ENCODE measurements at regions not wholly inside any gene's neighbourhood (a gene's known extent, or its start where the extent isn't known, plus 50 kb on each side); places are given as distances from the start of the nearest gene placed in this dataset.

GRCh38 chr6:119463081-119463626 is 113.6 kb upstream of the MAN1A1 start:
- no peaks in the 10 kb centered on the region for H3K4me1 ChIP-seq (ENCODE audit: control insufficient read depth in 2 of 3, insufficient read depth in 2 of 3, low read depth in 1 of 3, low read length in 3 of 3)
- intact Hi-C loops (cut with DNase I): no loop called here
- no peak for TF ChIP-seq CTCF (IDR thresholded peaks at IDR 0.05; ENCODE audit: borderline replicate concordance, extremely low read depth, insufficient read depth)
- H3K36me3 ChIP-seq (ENCODE audit: control insufficient read depth in 2 of 3, insufficient read depth in 3 of 3, low read length in 3 of 3): no peaks in the 10 kb centered on the region
- no peaks in the 10 kb centered on the region for H3K9me3 ChIP-seq (ENCODE audit: control insufficient read depth in 2 of 3, insufficient read depth in 1 of 3, low read length in 3 of 3)
- no peaks in the 10 kb centered on the region for H3K27me3 ChIP-seq (ENCODE audit: control insufficient read depth, insufficient read depth, low read length)
- no peak overlapping the region for H3K4me3 ChIP-seq (ENCODE audit: low read length in 3 of 3)
- FAIRE-seq (no peak), DNase-seq (no peak)
- H3K27ac ChIP-seq (ENCODE audit: low read depth in 2 of 2, low read length in 2 of 2): no peak overlapping the region
- H3K9ac ChIP-seq (ENCODE audit: low read length in 3 of 3): no peak overlapping the region

GRCh38 chr6:119461187-119461586 is 111.6 kb upstream of the MAN1A1 start:
- DNase-seq (no peak), FAIRE-seq (no peak)
- no peak for TF ChIP-seq CTCF (IDR thresholded peaks at IDR 0.05; ENCODE audit: borderline replicate concordance, extremely low read depth, insufficient read depth)
- no peaks in the 10 kb centered on the region for H3K9me3 ChIP-seq (ENCODE audit: control insufficient read depth in 2 of 3, insufficient read depth in 1 of 3, low read length in 3 of 3)
- no peaks in the 10 kb centered on the region for H3K36me3 ChIP-seq (ENCODE audit: control insufficient read depth in 2 of 3, insufficient read depth in 3 of 3, low read length in 3 of 3)
- H3K4me3 ChIP-seq (ENCODE audit: low read length in 3 of 3): no peak overlapping the region
- no peak overlapping the region for H3K9ac ChIP-seq (ENCODE audit: low read length in 3 of 3)
- H3K4me1 ChIP-seq (ENCODE audit: control insufficient read depth in 2 of 3, insufficient read depth in 2 of 3, low read depth in 1 of 3, low read length in 3 of 3): no peaks in the 10 kb centered on the region
- intact Hi-C loops (cut with DNase I): no loop called here
- H3K27ac ChIP-seq (ENCODE audit: low read depth in 2 of 2, low read length in 2 of 2): no peak overlapping the region
- H3K27me3 ChIP-seq (ENCODE audit: control insufficient read depth, insufficient read depth, low read length): no peaks in the 10 kb centered on the region

GRCh38 chr6:119459207-119459974 is 109.8 kb upstream of the MAN1A1 start:
- no peaks in the 10 kb centered on the region for H3K4me1 ChIP-seq (ENCODE audit: control insufficient read depth in 2 of 3, insufficient read depth in 2 of 3, low read depth in 1 of 3, low read length in 3 of 3)
- no peak overlapping the region for H3K27ac ChIP-seq (ENCODE audit: low read depth in 2 of 2, low read length in 2 of 2)
- H3K9ac ChIP-seq (ENCODE audit: low read length in 3 of 3): no peak overlapping the region
- H3K9me3 ChIP-seq (ENCODE audit: control insufficient read depth in 2 of 3, insufficient read depth in 1 of 3, low read length in 3 of 3): no peaks in the 10 kb centered on the region
- H3K4me3 ChIP-seq (ENCODE audit: low read length in 3 of 3): no peak overlapping the region
- no peak for TF ChIP-seq CTCF (IDR thresholded peaks at IDR 0.05; ENCODE audit: borderline replicate concordance, extremely low read depth, insufficient read depth)
- no peak for DNase-seq
- FAIRE-seq: no peak
- H3K36me3 ChIP-seq (ENCODE audit: control insufficient read depth in 2 of 3, insufficient read depth in 3 of 3, low read length in 3 of 3): no peaks in the 10 kb centered on the region
- intact Hi-C loops (cut with DNase I): no loop called here
- H3K27me3 ChIP-seq (ENCODE audit: control insufficient read depth, insufficient read depth, low read length): no peaks in the 10 kb centered on the region

Measured in kidney (tissue), 13 donors.